ENCODE measurements at regions not wholly inside any gene's neighbourhood (a gene's known extent, or its start where the extent isn't known, plus 50 kb on each side); places are given as distances from the start of the nearest gene placed in this dataset.

DNA sequence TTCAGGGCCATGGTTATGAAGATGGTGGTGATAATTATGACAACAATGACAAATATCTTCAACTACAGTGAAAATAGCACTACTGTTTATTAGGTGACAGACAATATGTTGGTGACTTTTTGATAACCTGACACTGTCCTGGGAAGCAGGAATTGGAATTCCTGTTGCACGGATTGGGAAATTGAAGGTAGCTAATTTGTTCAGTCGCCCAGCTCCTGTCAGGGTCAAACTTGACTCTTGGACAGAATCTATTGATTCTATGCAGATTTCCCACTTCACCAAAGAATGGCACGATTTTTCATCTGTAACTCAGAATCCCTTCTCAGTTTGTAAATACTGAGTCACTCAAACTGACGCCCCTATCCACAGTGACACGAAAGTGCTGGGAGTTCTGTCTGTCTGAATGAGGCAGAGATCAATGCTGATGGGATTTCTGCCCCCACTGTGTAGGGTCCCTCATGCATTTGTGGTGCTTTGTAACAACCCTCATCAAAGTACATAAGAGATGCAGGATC is 779.5 kb upstream of the ID2 start:
- TF ChIP-seq EZH2 (IDR thresholded peaks at IDR 0.05), result no peak
- TF ChIP-seq, protein P1, sequence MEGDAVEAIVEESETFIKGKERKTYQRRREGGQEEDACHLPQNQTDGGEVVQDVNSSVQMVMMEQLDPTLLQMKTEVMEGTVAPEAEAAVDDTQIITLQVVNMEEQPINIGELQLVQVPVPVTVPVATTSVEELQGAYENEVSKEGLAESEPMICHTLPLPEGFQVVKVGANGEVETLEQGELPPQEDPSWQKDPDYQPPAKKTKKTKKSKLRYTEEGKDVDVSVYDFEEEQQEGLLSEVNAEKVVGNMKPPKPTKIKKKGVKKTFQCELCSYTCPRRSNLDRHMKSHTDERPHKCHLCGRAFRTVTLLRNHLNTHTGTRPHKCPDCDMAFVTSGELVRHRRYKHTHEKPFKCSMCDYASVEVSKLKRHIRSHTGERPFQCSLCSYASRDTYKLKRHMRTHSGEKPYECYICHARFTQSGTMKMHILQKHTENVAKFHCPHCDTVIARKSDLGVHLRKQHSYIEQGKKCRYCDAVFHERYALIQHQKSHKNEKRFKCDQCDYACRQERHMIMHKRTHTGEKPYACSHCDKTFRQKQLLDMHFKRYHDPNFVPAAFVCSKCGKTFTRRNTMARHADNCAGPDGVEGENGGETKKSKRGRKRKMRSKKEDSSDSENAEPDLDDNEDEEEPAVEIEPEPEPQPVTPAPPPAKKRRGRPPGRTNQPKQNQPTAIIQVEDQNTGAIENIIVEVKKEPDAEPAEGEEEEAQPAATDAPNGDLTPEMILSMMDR (IDR thresholded peaks at IDR 0.05), result no peak
